Lung (tissue), 11 donors: ENCODE measurements at regions not wholly inside any gene's neighbourhood (a gene's known extent, or its start where the extent isn't known, plus 50 kb on each side); places are given as distances from the start of the nearest gene placed in this dataset.

Source experiments
- ATAC-seq: fragments of 200-7000 bp; cut with Tn5 transposase; one replicate; pipeline ENCODE4 v1.9.1; 2020; ENCODE audit warnings: moderate number of reproducible peaks; ENCODE audit not compliant: insufficient read depth, low FRiP score
- DNase-seq, 3 donors: peaks; one replicate each; pipeline ENCODE4 v3.0.0-alpha.2; 2013 to 2017
- H3K27ac ChIP-seq, 2 donors: one replicate each; pipeline ENCODE4 v1.5.1; 2013; ENCODE audit warnings: mild to moderate bottlenecking in 2 of 2, moderate library complexity in 2 of 2, control low read depth in 1 of 2, inconsistent platforms in 1 of 2, low read depth in 1 of 2, low read length in 1 of 2
- H3K27me3 ChIP-seq, 3 donors: one replicate each; pipeline ENCODE4 v1.5.1; 2013; ENCODE audit warnings: low read length in 2 of 3; ENCODE audit not compliant: control insufficient read depth in 3 of 3, insufficient read depth in 3 of 3
- H3K36me3 ChIP-seq, 4 donors: one replicate each; pipeline ENCODE4 v1.5.1; 2013; ENCODE audit warnings: low read length in 4 of 4, mild to moderate bottlenecking in 1 of 4, moderate library complexity in 1 of 4; ENCODE audit not compliant: control insufficient read depth in 4 of 4, insufficient read depth in 4 of 4
- H3K4me1 ChIP-seq, 5 donors: one replicate each; pipeline ENCODE4 v1.5.1; 2013; ENCODE audit warnings: low read length in 5 of 5, mild to moderate bottlenecking in 2 of 5, moderate library complexity in 1 of 5; ENCODE audit not compliant: control insufficient read depth in 5 of 5, insufficient read depth in 5 of 5
- H3K4me3 ChIP-seq: one replicate; pipeline ENCODE4 v1.5.1; 2013; ENCODE audit warnings: mild to moderate bottlenecking, control low read depth, moderate library complexity
- H3K9ac ChIP-seq, 2 donors: one replicate each; pipeline ENCODE4 v1.5.1; 2013; ENCODE audit warnings: low read length in 2 of 2, control low read depth in 1 of 2; ENCODE audit not compliant: insufficient read depth in 1 of 2
- H3K9me3 ChIP-seq, 4 donors: one replicate each; pipeline ENCODE4 v1.5.1; 2013; ENCODE audit warnings: low read length in 3 of 4, mild to moderate bottlenecking in 1 of 4, moderate library complexity in 1 of 4; ENCODE audit not compliant: control insufficient read depth in 4 of 4, insufficient read depth in 3 of 4
- WGBS, 2 donors: extraction: QIAGEN DNeasy Blood & Tissue Kit; methylation state at CpG; one replicate each; pipeline ENCODE4 v1.1.7; 2013; 5-methylcytosine and 5-hydroxymethylcytosine counted together
- TF ChIP-seq, protein P1 (sequence below): IDR thresholded peaks from 2 replicates; pipeline ENCODE4 v1.5.1; 2012; ENCODE audit warnings: mild to moderate bottlenecking; ENCODE audit errors: control extremely low read depth, extremely low read depth
- donor health status: control.
- donor health status: control.
- donor health status: Bipolar disorder and iron deficiency.
- donor health status: healthy.
- donor health status: DM: yes; HTN: yes; CAD: no.

GRCh38 chr15:79724804-79725203 lies 172.0 kb downstream of the MTHFS start:
- no peak for DNase-seq
- no peaks in the 10 kb centered on the region for H3K36me3 ChIP-seq
- no peaks in the 10 kb centered on the region for H3K9me3 ChIP-seq
- no peak overlapping the region for H3K27ac ChIP-seq
- no peak overlapping the region for H3K4me3 ChIP-seq
- TF ChIP-seq, protein P1, sequence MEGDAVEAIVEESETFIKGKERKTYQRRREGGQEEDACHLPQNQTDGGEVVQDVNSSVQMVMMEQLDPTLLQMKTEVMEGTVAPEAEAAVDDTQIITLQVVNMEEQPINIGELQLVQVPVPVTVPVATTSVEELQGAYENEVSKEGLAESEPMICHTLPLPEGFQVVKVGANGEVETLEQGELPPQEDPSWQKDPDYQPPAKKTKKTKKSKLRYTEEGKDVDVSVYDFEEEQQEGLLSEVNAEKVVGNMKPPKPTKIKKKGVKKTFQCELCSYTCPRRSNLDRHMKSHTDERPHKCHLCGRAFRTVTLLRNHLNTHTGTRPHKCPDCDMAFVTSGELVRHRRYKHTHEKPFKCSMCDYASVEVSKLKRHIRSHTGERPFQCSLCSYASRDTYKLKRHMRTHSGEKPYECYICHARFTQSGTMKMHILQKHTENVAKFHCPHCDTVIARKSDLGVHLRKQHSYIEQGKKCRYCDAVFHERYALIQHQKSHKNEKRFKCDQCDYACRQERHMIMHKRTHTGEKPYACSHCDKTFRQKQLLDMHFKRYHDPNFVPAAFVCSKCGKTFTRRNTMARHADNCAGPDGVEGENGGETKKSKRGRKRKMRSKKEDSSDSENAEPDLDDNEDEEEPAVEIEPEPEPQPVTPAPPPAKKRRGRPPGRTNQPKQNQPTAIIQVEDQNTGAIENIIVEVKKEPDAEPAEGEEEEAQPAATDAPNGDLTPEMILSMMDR, result no peak
- no peaks in the 10 kb centered on the region for H3K4me1 ChIP-seq
- ATAC-seq, result no peak
- 66 to 82% methylated on average over 4 of the region's 4 CpGs for WGBS, 2 donors
- no peak overlapping the region for H3K9ac ChIP-seq
- peaks cover 0 to 4% (median 0%) of the 10 kb centered on the region in 3 donors for H3K27me3 ChIP-seq

DNA sequence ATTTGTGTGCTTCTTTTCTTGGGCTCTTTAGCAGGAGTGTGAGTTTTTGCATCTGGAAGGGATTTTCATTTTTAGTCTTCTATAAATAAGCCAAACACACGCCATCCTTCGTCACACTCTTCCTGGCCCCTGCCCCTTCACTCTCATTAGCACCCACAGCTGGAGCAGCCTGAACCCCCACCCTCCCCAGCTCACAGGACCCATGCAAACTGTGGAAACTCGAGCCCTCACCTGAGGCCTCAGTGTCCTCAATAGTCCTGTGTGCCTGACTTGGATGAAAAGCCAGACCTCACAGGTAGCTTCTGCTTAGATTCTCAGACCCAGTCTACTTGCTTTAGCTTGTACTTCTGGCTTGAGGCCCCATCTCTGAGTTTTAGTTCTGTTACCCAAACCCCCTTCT lies 167.9 kb downstream of the MTHFS start:
- H3K9ac ChIP-seq, result no peak overlapping the region
- TF ChIP-seq, protein P1, result no peak
- H3K9me3 ChIP-seq, result no peaks in the 10 kb centered on the region
- peaks cover 0 to 4% (median 0%) of the 10 kb centered on the region in 3 donors for H3K27me3 ChIP-seq
- DNase-seq, result no peak
- ATAC-seq, result no peak
- H3K4me3 ChIP-seq, result no peak overlapping the region
- 56 to 67% methylated on average over 3 of the region's 3 CpGs for WGBS, 2 donors
- H3K36me3 ChIP-seq, result no peaks in the 10 kb centered on the region
- H3K27ac ChIP-seq, result no peak overlapping the region
- H3K4me1 ChIP-seq, result no peaks in the 10 kb centered on the region

DNA sequence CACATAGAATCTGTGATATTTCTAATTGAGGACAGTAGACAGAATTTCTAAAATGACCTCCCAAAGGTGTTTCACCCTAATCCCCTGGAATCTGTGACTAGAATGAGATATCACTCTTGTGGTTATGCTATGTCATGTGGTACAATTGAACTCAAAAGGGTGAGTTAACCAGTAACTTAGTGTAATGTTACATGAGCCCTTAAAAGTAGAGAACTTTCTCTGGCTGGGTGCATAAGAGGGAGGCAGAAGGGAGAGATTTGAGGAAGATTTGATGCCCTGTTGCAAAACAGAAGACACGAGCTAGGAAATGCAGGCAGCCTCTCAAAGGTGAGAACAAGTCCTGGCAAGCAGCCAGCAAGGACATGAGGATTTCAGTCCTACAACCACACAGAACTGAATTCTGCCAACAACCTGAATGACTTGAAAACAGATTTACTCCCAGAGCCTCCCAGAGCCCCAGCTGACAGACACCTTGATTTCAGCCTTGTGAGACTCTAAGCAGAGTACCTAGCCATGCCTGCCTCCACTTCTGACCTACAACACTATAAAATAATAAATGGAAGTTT lies 160.3 kb downstream of the MTHFS start:
- H3K9ac ChIP-seq, result no peak overlapping the region
- no peaks in the 10 kb centered on the region for H3K4me1 ChIP-seq
- H3K27ac ChIP-seq, result no peak overlapping the region
- peaks cover 0 to 9% (median 2%) of the 10 kb centered on the region in 4 donors for H3K9me3 ChIP-seq
- H3K4me3 ChIP-seq, result no peak overlapping the region
- DNase-seq, result no peak
- no peaks in the 10 kb centered on the region for H3K27me3 ChIP-seq
- TF ChIP-seq, protein P1, result no peak
- ATAC-seq, result no peak
- WGBS, 2 donors, result 24 to 25% methylated on average over 1 of the region's 1 CpG
- no peaks in the 10 kb centered on the region for H3K36me3 ChIP-seq

DNA sequence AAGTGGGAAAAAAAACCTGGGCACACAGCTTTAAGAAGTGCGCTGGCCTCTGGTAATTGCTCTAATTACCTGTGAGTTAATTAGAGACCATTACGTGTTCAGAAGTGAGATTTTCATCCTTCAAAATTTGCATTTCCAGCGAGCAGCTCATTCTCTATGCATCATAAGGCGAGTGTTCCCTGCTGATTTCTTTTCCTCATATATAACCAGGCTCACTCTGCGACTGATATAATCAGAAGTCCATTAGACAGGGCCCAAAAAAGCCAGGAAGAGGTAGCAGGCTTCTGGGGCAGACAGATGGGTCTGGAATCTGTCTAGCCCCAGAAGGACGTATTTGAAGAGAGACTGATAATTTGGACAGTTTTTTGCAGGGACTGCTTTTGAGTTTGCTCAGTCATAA lies 158.7 kb downstream of the MTHFS start:
- H3K36me3 ChIP-seq, result no peaks in the 10 kb centered on the region
- TF ChIP-seq, protein P1, result no peak
- H3K27me3 ChIP-seq, result no peaks in the 10 kb centered on the region
- no peak overlapping the region for H3K9ac ChIP-seq
- DNase-seq (no peak), ATAC-seq (no peak)
- H3K4me1 ChIP-seq, result no peaks in the 10 kb centered on the region
- 85 to 88% methylated on average over 6 of the region's 6 CpGs for WGBS, 2 donors
- no peak overlapping the region for H3K27ac ChIP-seq
- H3K9me3 ChIP-seq, result peaks cover 0 to 9% (median 3%) of the 10 kb centered on the region in 4 donors
- H3K4me3 ChIP-seq, result no peak overlapping the region
